GM10266 (cell line): ENCODE measurements at regions not wholly inside any gene's neighbourhood (a gene's known extent, or its start where the extent isn't known, plus 50 kb on each side); places are given as distances from the start of the nearest gene placed in this dataset.

ENCODE experiments used
- DNase-seq: peaks from one replicate; pipeline ENCODE4 v3.0.0; 2012; ENCODE audit errors: extremely low spot score
- CTCF ChIP-seq: IDR thresholded peaks from 2 replicates; pipeline ENCODE4 v1.5.1; 2012; ENCODE audit warnings: mild to moderate bottlenecking, low read depth; ENCODE audit not compliant: control insufficient read depth, insufficient read depth; ENCODE audit errors: missing control alignments

GRCh38 chr11:45021692-45022141 lies 71.0 kb upstream of the TP53I11 start:
- no peak for DNase-seq
- TF ChIP-seq CTCF = no peak

DNA sequence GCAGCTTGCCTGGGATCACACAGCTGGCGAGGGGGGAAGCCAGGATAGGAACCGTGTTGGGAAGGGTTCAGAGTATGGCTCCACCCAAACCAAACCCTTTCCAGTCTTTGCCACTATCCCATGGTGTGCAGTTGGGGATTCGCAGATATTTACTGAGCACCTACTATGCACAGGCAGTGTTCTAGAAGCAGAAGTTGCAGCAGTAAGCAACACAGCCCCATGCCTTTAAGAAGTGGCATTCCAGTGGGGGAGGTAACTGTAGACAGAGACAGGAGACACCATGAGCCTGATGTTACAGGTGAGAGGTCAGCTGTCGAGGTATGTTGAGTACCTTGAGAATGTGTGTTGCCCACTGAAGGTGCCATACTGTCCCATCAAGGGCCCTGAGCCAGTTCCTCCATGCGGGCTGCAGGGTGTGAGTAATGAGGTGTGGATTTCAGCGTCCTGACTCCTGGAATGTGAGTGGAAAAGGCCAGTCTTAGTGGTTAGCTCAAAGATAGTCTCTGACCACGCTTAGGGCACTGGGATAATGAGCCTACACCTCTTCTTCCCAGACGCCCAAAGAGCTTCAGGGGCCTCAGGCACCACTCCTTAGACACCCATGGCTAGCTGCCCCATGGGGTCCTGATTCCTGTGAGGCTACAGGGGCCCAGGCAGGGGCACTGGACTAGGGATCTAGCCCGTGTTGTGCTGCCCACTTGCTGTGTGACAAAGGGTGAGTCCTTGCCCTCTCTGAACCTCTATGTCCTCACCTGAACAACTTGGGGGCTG lies 71.8 kb upstream of the TP53I11 start:
- TF ChIP-seq CTCF = no peak
- no peak for DNase-seq

DNA sequence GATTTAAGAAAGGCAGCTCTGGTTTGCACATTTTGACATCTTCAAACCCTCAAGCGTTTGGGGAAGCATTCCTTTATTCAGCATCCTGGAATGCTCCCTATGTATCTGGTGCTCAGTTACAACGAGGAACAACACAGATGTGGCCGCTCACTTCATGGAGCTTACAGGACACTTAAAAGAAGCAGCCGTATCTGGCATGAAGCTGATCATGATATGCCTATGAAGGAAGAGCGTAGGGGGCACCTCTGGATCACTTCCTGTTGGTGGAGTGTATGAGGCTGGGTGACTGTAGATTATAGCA lies 72.3 kb upstream of the TP53I11 start:
- no peak for DNase-seq
- TF ChIP-seq CTCF = no peak

- DNase-seq = no peak
- TF ChIP-seq CTCF = no peak
These were observed 73.6 kb upstream of the TP53I11 start for GRCh38 chr11:45024316-45024715.

GRCh38 chr11:45024846-45025588 lies 74.3 kb upstream of the TP53I11 start:
- no peak for DNase-seq
- no peak for TF ChIP-seq CTCF

- DNase-seq = no peak
- TF ChIP-seq CTCF = no peak
These were observed 75.2 kb upstream of the TP53I11 start for GRCh38 chr11:45025716-45026492.
